Pancreas (tissue), 10 donors: ENCODE measurements at regions not wholly inside any gene's neighbourhood (a gene's known extent, or its start where the extent isn't known, plus 50 kb on each side); places are given as distances from the start of the nearest gene placed in this dataset.
"Not testable (repeated sequence)": the region's sequence is repeated elsewhere in the genome, so short reads cannot be mapped to it uniquely, and the experiment has no call there.

Source experiments
- ATAC-seq, 4 donors: fragments of 200-7000 bp; cut with Tn5 transposase; one replicate each; pipeline versions ENCODE4 v1.8.0 to v1.9.1; 2020; ENCODE audit warnings: mild to moderate bottlenecking in 4 of 4, moderate library complexity in 4 of 4
- DNase-seq, 6 donors: peaks; one replicate each; pipeline ENCODE4 v3.0.0-alpha.2; 2020
- FAIRE-seq: peaks from 2 replicates; lab custom pipeline; 2012; peaks lifted over from hg19 to GRCh38; lab: Jason Lieb, UNC
- H3K27ac ChIP-seq, 4 donors: fragments of 200-600 bp; sonication (generic); 1 replicate in 3 of 4; 2 replicates in 1 of 4; pipeline versions ENCODE4 v1.5.0 to v1.8.0; 2020
- H3K27me3 ChIP-seq, 4 donors: fragments of 200-600 bp; one replicate each; pipeline ENCODE4 v1.8.0; 2021
- H3K36me3 ChIP-seq, 3 donors: fragments of 200-600 bp; sonication (generic) in 1 of 3; one replicate each; pipeline versions ENCODE4 v1.5.0 to v1.8.0; 2020 to 2021
- H3K4me1 ChIP-seq, 3 donors: fragments of 200-600 bp; one replicate each; pipeline ENCODE4 v1.8.0; 2021
- H3K4me3 ChIP-seq, 4 donors: fragments of 200-600 bp; sonication (generic) in 2 of 4; one replicate each; pipeline versions ENCODE4 v1.5.0 to v1.8.0; 2020 to 2021
- H3K9me3 ChIP-seq, 4 donors: fragments of 200-600 bp; one replicate each; pipeline ENCODE4 v1.8.0; 2021
- CTCF ChIP-seq, 4 donors: fragments of 200-600 bp; sonication (generic) in 3 of 4; IDR thresholded peaks; one replicate each; pipeline versions ENCODE4 v1.5.0 to v1.8.0; 2021; ENCODE audit warnings: antibody characterized with exemption in 4 of 4
- WGBS, 2 donors: extraction: QIAGEN DNeasy Blood & Tissue Kit; methylation state at CpG; one replicate each; pipeline ENCODE4 v1.1.7; 2013; 5-methylcytosine and 5-hydroxymethylcytosine counted together
- intact Hi-C, 3 donors: fragments of 100-400 bp; cut with DNase I; formaldehyde crosslinking; loops; one replicate each; pipeline versions ENCODE4 v1.11.1 to v1.14.2; 2022
- donor health status: healthy with polysubstance abuse.
- donor health status: DM: no; HTN: no; CAD: no; lungs with moderate emphysema.
- donor health status: DM: no; HTN: no; CAD: no.
- donor health status: control.
- donor health status: control.
- donor health status: Bipolar disorder and iron deficiency.
- donor health status: DM: yes; HTN: yes; CAD: no.
- donor health status: DM: no; HTN: no; CAD: no.
- donor health status: DM: no; HTN: no; CAD: no.
- donor health status: DM: yes; HTN: yes; CAD: no.

- no peak for TF ChIP-seq CTCF (IDR thresholded peaks at IDR 0.05)
- ATAC-seq = peak in 2 of 4 donors; percentile 48 to 63
- no peaks in the 10 kb centered on the region for H3K9me3 ChIP-seq
- H3K27me3 ChIP-seq = no peaks in the 10 kb centered on the region
- whole genome bisulfite sequencing, 2 donors = 62 to 73% methylated on average over 15 of the region's 15 CpGs
- peak in 1 of 6 donors; percentile 7 for DNase-seq
- H3K36me3 ChIP-seq = no peaks in the 10 kb centered on the region
- H3K4me1 ChIP-seq = no peaks in the 10 kb centered on the region
- intact Hi-C loops = no loop called here
- H3K27ac ChIP-seq = no peak overlapping the region
- no peak for FAIRE-seq
- no peak overlapping the region for H3K4me3 ChIP-seq
Observed at GRCh38 chr16:87160234-87160636, 157.0 kb downstream of the C16orf95 start.

- no peaks in the 10 kb centered on the region for H3K9me3 ChIP-seq
- FAIRE-seq (no peak), ATAC-seq (no peak), DNase-seq (no peak)
- intact Hi-C loops = no loop called here
- H3K27ac ChIP-seq = no peak overlapping the region
- no peaks in the 10 kb centered on the region for H3K36me3 ChIP-seq
- WGBS, 2 donors = 71 to 79% methylated on average over 19 of the region's 19 CpGs
- TF ChIP-seq CTCF (IDR thresholded peaks at IDR 0.05) = no peak
- H3K4me3 ChIP-seq = no peak overlapping the region
- H3K27me3 ChIP-seq = no peaks in the 10 kb centered on the region
- no peaks in the 10 kb centered on the region for H3K4me1 ChIP-seq
Observed at GRCh38 chr16:87160701-87161337, 156.4 kb downstream of the C16orf95 start.

GRCh38 chr16:87161410-87161809 lies 155.8 kb downstream of the C16orf95 start:
- intact Hi-C loops, H3K36me3 ChIP-seq, H3K9me3 ChIP-seq, H3K4me3 ChIP-seq, DNase-seq, H3K4me1 ChIP-seq, H3K27ac ChIP-seq, FAIRE-seq, ATAC-seq, H3K27me3 ChIP-seq: not testable (repeated sequence)
- 87 to 93% methylated on average over 7 of the region's 7 CpGs for WGBS, 2 donors

- no peak for FAIRE-seq
- Histone ChIP-seq H3K27me3 (no peaks in the 10 kb centered on the region), H3K36me3 (no peaks in the 10 kb centered on the region), H3K4me3 (no peak overlapping the region), H3K27ac (no peak overlapping the region), H3K9me3 (no peaks in the 10 kb centered on the region), H3K4me1 (no peaks in the 10 kb centered on the region)
- no peak for TF ChIP-seq CTCF (IDR thresholded peaks at IDR 0.05)
- WGBS, 2 donors = 71 to 78% methylated on average over 22 of the region's 22 CpGs
- no peak for ATAC-seq
- peak in 1 of 6 donors; percentile 29 for DNase-seq
- intact Hi-C loops = no loop called here
Observed at GRCh38 chr16:87161822-87162676, 155.1 kb downstream of the C16orf95 start.

GRCh38 chr16:87162799-87163198 lies 154.4 kb downstream of the C16orf95 start:
- H3K36me3 ChIP-seq, H3K27me3 ChIP-seq, intact Hi-C loops, H3K9me3 ChIP-seq, H3K27ac ChIP-seq, H3K4me1 ChIP-seq, H3K4me3 ChIP-seq, FAIRE-seq, ATAC-seq, DNase-seq: not testable (repeated sequence)
- WGBS, 2 donors = 91 to 96% methylated on average over 14 to 15 of the region's 22 CpGs

- no peaks in the 10 kb centered on the region for H3K9me3 ChIP-seq
- no peaks in the 10 kb centered on the region for H3K4me1 ChIP-seq
- H3K4me3 ChIP-seq = no peak overlapping the region
- no peak overlapping the region for H3K27ac ChIP-seq
- FAIRE-seq = no peak
- no peak for DNase-seq
- H3K27me3 ChIP-seq = no peaks in the 10 kb centered on the region
- 86 to 88% methylated on average over 2 of the region's 2 CpGs for WGBS, 2 donors
- TF ChIP-seq CTCF (IDR thresholded peaks at IDR 0.05) = no peak
- intact Hi-C loops = no loop called here
- ATAC-seq = no peak
- H3K36me3 ChIP-seq = no peaks in the 10 kb centered on the region
Observed at GRCh38 chr16:87163637-87164036, 153.6 kb downstream of the C16orf95 start.
